ENCODE measurements at regions not wholly inside any gene's neighbourhood (a gene's known extent, or its start where the extent isn't known, plus 50 kb on each side); places are given as distances from the start of the nearest gene placed in this dataset.

GRCh38 chr16:5581908-5582307 lies 484.3 kb upstream of the EEF2KMT start:
- Histone ChIP-seq H3K27me3 (no peaks in the 10 kb centered on the region), H3K4me1 (no peaks in the 10 kb centered on the region), H3K9me3 (no peaks in the 10 kb centered on the region), H3K27ac (no peak overlapping the region), H3K36me3 (no peaks in the 10 kb centered on the region), H3K4me3 (no peak overlapping the region)
- DNase-seq = no peak
- ATAC-seq = no peak
- TF ChIP-seq POLR2A (IDR thresholded peaks at IDR 0.05) (no peak), CTCF (IDR thresholded peaks at IDR 0.05) (no peak)
- 43 to 58% (median 48%) methylated on average over 7 of the region's 7 CpGs for WGBS, 4 donors
- intact Hi-C loops (cut with DNase I) = no loop called here

- DNase-seq = no peak
- no peak overlapping the region for H3K27ac ChIP-seq
- no peaks in the 10 kb centered on the region for H3K4me1 ChIP-seq
- no peaks in the 10 kb centered on the region for H3K27me3 ChIP-seq
- TF ChIP-seq CTCF (IDR thresholded peaks at IDR 0.05) = no peak
- TF ChIP-seq POLR2A (IDR thresholded peaks at IDR 0.05) = no peak
- H3K4me3 ChIP-seq = no peak overlapping the region
- 77 to 86% (median 80%) methylated on average over 2 of the region's 2 CpGs for WGBS, 4 donors
- H3K9me3 ChIP-seq = no peaks in the 10 kb centered on the region
- no peaks in the 10 kb centered on the region for H3K36me3 ChIP-seq
- ATAC-seq = no peak
- intact Hi-C loops (cut with DNase I) = no loop called here
These were observed 483.8 kb upstream of the EEF2KMT start for GRCh38 chr16:5581428-5581827.

- DNase-seq (no peak), ATAC-seq (no peak)
- no peaks in the 10 kb centered on the region for H3K4me1 ChIP-seq
These were observed 483.2 kb upstream of the EEF2KMT start for GRCh38 chr16:5580772-5581171.

GRCh38 chr16:5580296-5580695 lies 482.7 kb upstream of the EEF2KMT start:
- Histone ChIP-seq H3K36me3 (no peaks in the 10 kb centered on the region), H3K27me3 (no peaks in the 10 kb centered on the region), H3K9me3 (no peaks in the 10 kb centered on the region), H3K27ac (no peak overlapping the region), H3K4me1 (no peaks in the 10 kb centered on the region), H3K4me3 (no peak overlapping the region)
- TF ChIP-seq CTCF (IDR thresholded peaks at IDR 0.05) = no peak
- no peak for TF ChIP-seq POLR2A (IDR thresholded peaks at IDR 0.05)
- intact Hi-C loops (cut with DNase I) = no loop called here
- WGBS, 4 donors = 31 to 84% (median 69%) methylated on average over 4 to 8 of the region's 8 CpGs
- DNase-seq (no peak), ATAC-seq (no peak)

More at GRCh38 chr16:5580772-5581171, 483.2 kb upstream of the EEF2KMT start:
- TF ChIP-seq CTCF (IDR thresholded peaks at IDR 0.05) = no peak
- TF ChIP-seq POLR2A (IDR thresholded peaks at IDR 0.05) = no peak
- intact Hi-C loops (cut with DNase I) = no loop called here
- Histone ChIP-seq H3K27me3 (no peaks in the 10 kb centered on the region), H3K4me3 (no peak overlapping the region), H3K27ac (no peak overlapping the region), H3K9me3 (no peaks in the 10 kb centered on the region), H3K36me3 (no peaks in the 10 kb centered on the region)
- WGBS, 4 donors = 73 to 79% (median 76%) methylated on average over 6 of the region's 6 CpGs

All from heart left ventricle (tissue), 16 donors.